Transverse colon (tissue), 4 donors: ENCODE measurements at regions not wholly inside any gene's neighbourhood (a gene's known extent, or its start where the extent isn't known, plus 50 kb on each side); places are given as distances from the start of the nearest gene placed in this dataset.

Experiments used
- DNase-seq: peaks from one replicate; pipeline ENCODE4 v3.0.0-alpha.2; 2019
- H3K27ac ChIP-seq, 4 donors: fragments of 200-600 bp; sonication (generic); 2 replicates each; pipeline ENCODE4 v1.5.1; 2016 to 2018; ENCODE audit warnings: inconsistent platforms in 4 of 4
- H3K27me3 ChIP-seq: fragments of 200-600 bp; sonication (generic); 2 replicates; pipeline ENCODE4 v1.5.1; 2017; ENCODE audit warnings: inconsistent platforms
- H3K36me3 ChIP-seq, 4 donors: fragments of 200-600 bp; sonication (generic); 2 replicates each; pipeline ENCODE4 v1.5.1; 2017 to 2019; ENCODE audit warnings: inconsistent platforms in 4 of 4
- H3K4me1 ChIP-seq, 4 donors: fragments of 200-600 bp; sonication (generic); 2 replicates each; pipeline ENCODE4 v1.5.1; 2017 to 2020; ENCODE audit warnings: inconsistent platforms in 4 of 4
- H3K4me3 ChIP-seq, 4 donors: fragments of 200-600 bp; sonication (generic); 1 replicate in 1 of 4; 2 replicates in 3 of 4; pipeline versions ENCODE4 v1.5.1 to v1.6.1; 2017 to 2019; ENCODE audit warnings: inconsistent platforms in 4 of 4
- H3K9me3 ChIP-seq, 2 donors: fragments of 200-600 bp; sonication (generic); 2 replicates each; pipeline ENCODE4 v1.5.1; 2017 to 2019; ENCODE audit warnings: inconsistent platforms in 2 of 2
- CTCF ChIP-seq, 5 experiments: fragments of 200-600 bp in 3 of 5; fragments of 450-650 bp in 2 of 5; sonication (generic) in 3 of 5; IDR thresholded peaks; 1 replicate in 2 of 5; 2 replicates in 3 of 5; pipeline ENCODE4 v1.5.1; 2016 to 2017; ENCODE audit warnings: antibody characterized with exemption in 5 of 5, inconsistent platforms in 3 of 5, mild to moderate bottlenecking in 2 of 5, moderate library complexity in 1 of 5
- EP300 ChIP-seq: sonication (generic); formaldehyde crosslinking; IDR thresholded peaks from one replicate; pipeline ENCODE4 v1.6.1; 2017; ENCODE audit warnings: antibody characterized with exemption, low read depth
- POLR2A ChIP-seq: fragments of 450-650 bp; IDR thresholded peaks from one replicate; pipeline ENCODE4 v1.6.1; 2016; ENCODE audit warnings: antibody characterized with exemption, mild to moderate bottlenecking, moderate library complexity
- POLR2AphosphoS5 ChIP-seq, 3 donors: sonication (generic); formaldehyde crosslinking; IDR thresholded peaks; one replicate each; pipeline ENCODE4 v1.6.1; 2016; ENCODE audit warnings: antibody characterized with exemption in 3 of 3
- WGBS, 2 donors: methylation state at CpG; one replicate each; pipeline ENCODE4 v1.1.5; 2018; ENCODE audit warnings: low coverage in 1 of 2; 5-methylcytosine and 5-hydroxymethylcytosine counted together
- in situ Hi-C, 4 donors: fragments of 200-750 bp; cut with MboI; loops; one replicate each; pipeline versions ENCODE4 v1.15.0 to v1.15.1; 2017; ENCODE audit warnings: low sequenced_read_pairs in 3 of 4, low pct_ligation_motif_present in 1 of 4, low pct_unique_long_range_greater_than_20kb in 1 of 4
- intact Hi-C: fragments of 100-400 bp; cut with DNase I; formaldehyde crosslinking; loops from one replicate; pipeline ENCODE4 v1.15.1; 2023; ENCODE audit warnings: low total_unique reads

GRCh38 chr13:73880365-73880764, 253.8 kb downstream of the KLF12 start:
- Histone ChIP-seq H3K9me3 (no peaks in the 10 kb centered on the region), H3K4me1 (peaks cover 0 to 14% (median 7%) of the 10 kb centered on the region in 4 donors), H3K4me3 (no peak overlapping the region), H3K36me3 (no peaks in the 10 kb centered on the region), H3K27ac (no peak overlapping the region), H3K27me3 (no peaks in the 10 kb centered on the region)
- in situ Hi-C loops, result no loop called here
- no peak for DNase-seq
- intact Hi-C loops, result no loop called here
- WGBS, 2 donors, result 62 to 75% methylated on average over 3 of the region's 3 CpGs
- no peak for TF ChIP-seq POLR2A
- no peak for TF ChIP-seq CTCF (IDR thresholded peaks at IDR 0.05)
- TF ChIP-seq POLR2AphosphoS5 (IDR thresholded peaks at IDR 0.05), result no peak

GRCh38 chr13:73879346-73880015, 254.7 kb downstream of the KLF12 start:
- intact Hi-C loops, result no loop called here
- no peak overlapping the region for H3K4me3 ChIP-seq
- TF ChIP-seq EP300, result no peak
- no peaks in the 10 kb centered on the region for H3K9me3 ChIP-seq
- no peaks in the 10 kb centered on the region for H3K36me3 ChIP-seq
- DNase-seq, result no peak
- H3K4me1 ChIP-seq, result peaks cover 0 to 14% (median 7%) of the 10 kb centered on the region in 4 donors
- WGBS, 2 donors, result 52 to 53% methylated on average over 3 to 4 of the region's 4 CpGs
- H3K27ac ChIP-seq, result no peak overlapping the region
- H3K27me3 ChIP-seq, result no peaks in the 10 kb centered on the region
- in situ Hi-C loops, result no loop called here

- no peak overlapping the region for H3K4me3 ChIP-seq
- intact Hi-C loops, result no loop called here
- no peak for TF ChIP-seq POLR2AphosphoS5 (IDR thresholded peaks at IDR 0.05)
- no peaks in the 10 kb centered on the region for H3K27me3 ChIP-seq
- DNase-seq, result no peak
- H3K27ac ChIP-seq, result no peak overlapping the region
- H3K4me1 ChIP-seq, result peaks cover 0 to 14% (median 7%) of the 10 kb centered on the region in 4 donors
- H3K36me3 ChIP-seq, result no peaks in the 10 kb centered on the region
- H3K9me3 ChIP-seq, result no peaks in the 10 kb centered on the region
- in situ Hi-C loops, result no loop called here
Observed at GRCh38 chr13:73877399-73877798, 256.8 kb downstream of the KLF12 start.

GRCh38 chr13:73876323-73876722, 257.9 kb downstream of the KLF12 start:
- no peak for DNase-seq
- Histone ChIP-seq H3K27me3 (no peaks in the 10 kb centered on the region), H3K36me3 (no peaks in the 10 kb centered on the region), H3K27ac (no peak overlapping the region), H3K4me1 (peaks cover 0 to 18% (median 7%) of the 10 kb centered on the region in 4 donors), H3K4me3 (no peak overlapping the region), H3K9me3 (no peaks in the 10 kb centered on the region)
- TF ChIP-seq POLR2A (no peak), CTCF (IDR thresholded peaks at IDR 0.05) (no peak), EP300 (no peak), POLR2AphosphoS5 (IDR thresholded peaks at IDR 0.05) (no peak)
- 80 to 100% methylated on average over 1 of the region's 1 CpG for WGBS, 2 donors
- in situ Hi-C loops, result no loop called here
- intact Hi-C loops, result no loop called here

- H3K36me3 ChIP-seq, result no peaks in the 10 kb centered on the region
- intact Hi-C loops, result no loop called here
- peaks cover 0 to 21% (median 10%) of the 10 kb centered on the region in 4 donors for H3K4me1 ChIP-seq
- TF ChIP-seq POLR2AphosphoS5 (IDR thresholded peaks at IDR 0.05), result no peak
- no peak for TF ChIP-seq CTCF (IDR thresholded peaks at IDR 0.05)
- no peak for TF ChIP-seq EP300
- no peak for TF ChIP-seq POLR2A
- H3K4me3 ChIP-seq, result no peak overlapping the region
- in situ Hi-C loops, result no loop called here
- H3K9me3 ChIP-seq, result no peaks in the 10 kb centered on the region
- WGBS, 2 donors, result 67 to 72% methylated on average over 5 of the region's 5 CpGs
- H3K27ac ChIP-seq, result no peak overlapping the region
- no peak for DNase-seq
- H3K27me3 ChIP-seq, result no peaks in the 10 kb centered on the region
Observed at GRCh38 chr13:73873940-73874830, 260.0 kb downstream of the KLF12 start.
